AG04449 (cell line): ENCODE measurements at regions not wholly inside any gene's neighbourhood (a gene's known extent, or its start where the extent isn't known, plus 50 kb on each side); places are given as distances from the start of the nearest gene placed in this dataset.

Source experiments
- CTCF ChIA-PET: fragments of 350-600 bp; formaldehyde crosslinking; extraction: SDS; loops from one replicate; lab custom pipeline; 2021; ENCODE audit warnings: antibody characterized with exemption; lab: Yijun Ruan, JAX
- POLR2A ChIA-PET: fragments of 400-600, 350-600 bp; formaldehyde crosslinking; extraction: SDS; loops from one replicate; lab custom pipeline; 2020; ENCODE audit warnings: antibody characterized with exemption, inconsistent platforms; lab: Yijun Ruan, JAX
- DNase-seq: peaks from one replicate; pipeline ENCODE4 v3.0.0-alpha.2; 2010; ENCODE audit warnings: low read depth, low spot score
- H3K4me3 ChIP-seq: 2 replicates; pipeline ENCODE4 v1.5.1; 2011; ENCODE audit warnings: low read depth, mild to moderate bottlenecking, control low read depth, low read length
- TF ChIP-seq, protein P1 (sequence below): IDR thresholded peaks from one replicate; pipeline ENCODE4 v1.5.1; 2011; ENCODE audit warnings: mild to moderate bottlenecking, moderate library complexity, low read length, control low read depth, inconsistent platforms; ENCODE audit not compliant: insufficient read depth; ENCODE audit errors: missing control alignments

DNA sequence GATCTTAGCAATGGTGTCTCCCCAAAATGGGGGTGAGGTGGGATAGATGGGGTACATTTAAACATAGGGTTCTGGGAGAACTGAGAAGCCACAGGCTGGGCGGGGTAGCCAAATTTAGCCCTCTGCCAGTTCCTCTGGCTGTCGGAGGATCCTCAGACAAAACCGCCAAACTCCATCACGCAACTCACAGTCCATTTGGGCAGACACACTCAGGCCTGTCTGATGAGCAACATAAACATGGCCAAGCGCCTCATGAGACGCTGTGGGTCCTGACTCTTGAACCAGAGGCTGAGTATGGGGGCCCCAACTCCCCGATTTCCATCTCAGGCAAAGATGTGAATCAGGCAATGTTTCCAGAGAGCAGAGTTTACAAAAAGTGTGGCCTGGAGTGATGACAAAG lies 162.3 kb downstream of the FGF18 start:
- CTCF ChIA-PET = no interaction called here
- TF ChIP-seq, protein P1, sequence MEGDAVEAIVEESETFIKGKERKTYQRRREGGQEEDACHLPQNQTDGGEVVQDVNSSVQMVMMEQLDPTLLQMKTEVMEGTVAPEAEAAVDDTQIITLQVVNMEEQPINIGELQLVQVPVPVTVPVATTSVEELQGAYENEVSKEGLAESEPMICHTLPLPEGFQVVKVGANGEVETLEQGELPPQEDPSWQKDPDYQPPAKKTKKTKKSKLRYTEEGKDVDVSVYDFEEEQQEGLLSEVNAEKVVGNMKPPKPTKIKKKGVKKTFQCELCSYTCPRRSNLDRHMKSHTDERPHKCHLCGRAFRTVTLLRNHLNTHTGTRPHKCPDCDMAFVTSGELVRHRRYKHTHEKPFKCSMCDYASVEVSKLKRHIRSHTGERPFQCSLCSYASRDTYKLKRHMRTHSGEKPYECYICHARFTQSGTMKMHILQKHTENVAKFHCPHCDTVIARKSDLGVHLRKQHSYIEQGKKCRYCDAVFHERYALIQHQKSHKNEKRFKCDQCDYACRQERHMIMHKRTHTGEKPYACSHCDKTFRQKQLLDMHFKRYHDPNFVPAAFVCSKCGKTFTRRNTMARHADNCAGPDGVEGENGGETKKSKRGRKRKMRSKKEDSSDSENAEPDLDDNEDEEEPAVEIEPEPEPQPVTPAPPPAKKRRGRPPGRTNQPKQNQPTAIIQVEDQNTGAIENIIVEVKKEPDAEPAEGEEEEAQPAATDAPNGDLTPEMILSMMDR = no peak
- POLR2A ChIA-PET = no interaction called here

GRCh38 chr5:171582849-171583248 lies 163.4 kb downstream of the FGF18 start:
- CTCF ChIA-PET = no interaction called here
- no peak overlapping the region for H3K4me3 ChIP-seq
- TF ChIP-seq, protein P1 = no peak
- POLR2A ChIA-PET = no interaction called here
- no peak for DNase-seq

More for the DNA sequence above, 162.3 kb downstream of the FGF18 start:
- no peak overlapping the region for H3K4me3 ChIP-seq
- no peak for DNase-seq

- H3K4me3 ChIP-seq = no peak overlapping the region
- no peak for DNase-seq
- TF ChIP-seq, protein P1 = no peak
- ChIA-PET POLR2A (no interaction called here), CTCF (no interaction called here)
Measured at GRCh38 chr5:171585981-171586380, 166.5 kb downstream of the FGF18 start.

DNA sequence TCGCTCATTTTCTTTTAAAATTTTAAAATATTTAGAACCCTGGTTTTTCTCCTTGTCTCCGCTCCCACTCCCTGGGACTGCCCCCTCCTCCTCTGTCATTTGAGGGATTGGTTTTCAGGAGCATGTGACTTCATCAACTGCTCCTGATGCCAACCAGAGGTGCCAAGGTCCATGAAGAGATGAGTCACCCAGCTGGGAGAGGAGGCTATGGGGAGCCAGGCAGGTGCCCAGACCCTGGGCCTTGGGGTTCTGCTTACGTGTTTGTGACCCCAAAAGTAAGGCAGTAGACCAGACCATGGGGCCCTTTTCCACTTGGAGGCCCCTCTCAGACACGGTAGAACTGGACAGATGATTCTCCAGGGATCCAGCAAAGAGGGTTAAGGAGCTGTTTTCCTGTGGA lies 167.0 kb downstream of the FGF18 start:
- CTCF ChIA-PET = no interaction called here

GRCh38 chr5:171588046-171588445 lies 168.6 kb downstream of the FGF18 start:
- H3K4me3 ChIP-seq = no peak overlapping the region
- ChIA-PET POLR2A (no interaction called here), CTCF (interaction anchor here (0.8 kb wide), 1 partner anchor 18 kb away, joined by 5 read pairs; no protein-coding TSS in a partner anchor)
- TF ChIP-seq, protein P1 = no peak
- no peak for DNase-seq

More for the DNA sequence above, 167.0 kb downstream of the FGF18 start:
- TF ChIP-seq, protein P1 = no peak
- POLR2A ChIA-PET = no interaction called here
- H3K4me3 ChIP-seq = no peak overlapping the region
- no peak for DNase-seq

DNA sequence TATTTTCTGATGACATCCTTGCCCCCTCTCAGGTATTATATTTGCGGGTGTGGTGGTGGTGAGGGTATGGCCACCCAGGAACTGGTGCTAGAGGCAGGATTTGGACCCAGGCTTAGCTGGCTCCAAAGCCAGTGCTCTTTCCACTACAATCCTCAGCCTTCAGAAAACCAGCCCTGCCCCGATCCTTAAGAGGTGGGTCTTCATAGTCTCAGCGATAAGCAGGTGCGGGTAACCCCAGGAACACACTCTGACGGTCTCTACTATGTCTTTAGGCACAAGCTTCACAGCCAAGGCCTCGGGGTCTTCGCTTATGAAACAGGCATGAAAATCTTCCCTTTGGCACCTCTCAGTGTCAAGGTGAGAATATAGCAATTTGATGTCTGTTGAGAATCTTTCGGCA lies 169.3 kb downstream of the FGF18 start:
- DNase-seq = no peak
- TF ChIP-seq, protein P1 = no peak
- CTCF ChIA-PET = interaction anchor here (0.8 to 1.0 kb wide), 2 partner anchors 17 to 42 kb away, joined by 4 to 5 read pairs; no protein-coding TSS in a partner anchor

More for the DNA sequence above, 169.3 kb downstream of the FGF18 start:
- no peak overlapping the region for H3K4me3 ChIP-seq
- POLR2A ChIA-PET = no interaction called here
